Panc1 (cell line): ENCODE measurements at regions not wholly inside any gene's neighbourhood (a gene's known extent, or its start where the extent isn't known, plus 50 kb on each side); places are given as distances from the start of the nearest gene placed in this dataset.

ENCODE experiments used
- POLR2AphosphoS5 ChIP-seq: IDR thresholded peaks from 2 replicates; pipeline ENCODE4 v1.6.1; 2012; ENCODE audit warnings: mild to moderate bottlenecking, low read depth, low read length, moderate library complexity
- SIN3A ChIP-seq: IDR thresholded peaks from 2 replicates; pipeline ENCODE4 v1.6.1; 2012; ENCODE audit warnings: low read depth, mild to moderate bottlenecking, low read length, moderate library complexity, borderline replicate concordance; ENCODE audit not compliant: insufficient read depth
- TCF7L2 ChIP-seq: IDR thresholded peaks from 2 replicates; pipeline ENCODE4 v1.6.1; 2011; ENCODE audit warnings: mild to moderate bottlenecking, low read depth, low read length, inconsistent platforms
- TF ChIP-seq, protein P1 (sequence below): fragments of 450-650 bp; IDR thresholded peaks from 2 replicates; pipeline ENCODE4 v1.5.1; 2017; ENCODE audit warnings: mild to moderate bottlenecking
- TF ChIP-seq, protein P2 (sequence below), 2 experiments: IDR thresholded peaks; 2 replicates each; pipeline ENCODE4 v1.6.1; 2011 to 2012; ENCODE audit warnings: low read depth in 2 of 2, control low read depth in 1 of 2, low read length in 1 of 2, mild to moderate bottlenecking in 1 of 2, moderate library complexity in 1 of 2; ENCODE audit not compliant: insufficient read depth in 1 of 2

DNA sequence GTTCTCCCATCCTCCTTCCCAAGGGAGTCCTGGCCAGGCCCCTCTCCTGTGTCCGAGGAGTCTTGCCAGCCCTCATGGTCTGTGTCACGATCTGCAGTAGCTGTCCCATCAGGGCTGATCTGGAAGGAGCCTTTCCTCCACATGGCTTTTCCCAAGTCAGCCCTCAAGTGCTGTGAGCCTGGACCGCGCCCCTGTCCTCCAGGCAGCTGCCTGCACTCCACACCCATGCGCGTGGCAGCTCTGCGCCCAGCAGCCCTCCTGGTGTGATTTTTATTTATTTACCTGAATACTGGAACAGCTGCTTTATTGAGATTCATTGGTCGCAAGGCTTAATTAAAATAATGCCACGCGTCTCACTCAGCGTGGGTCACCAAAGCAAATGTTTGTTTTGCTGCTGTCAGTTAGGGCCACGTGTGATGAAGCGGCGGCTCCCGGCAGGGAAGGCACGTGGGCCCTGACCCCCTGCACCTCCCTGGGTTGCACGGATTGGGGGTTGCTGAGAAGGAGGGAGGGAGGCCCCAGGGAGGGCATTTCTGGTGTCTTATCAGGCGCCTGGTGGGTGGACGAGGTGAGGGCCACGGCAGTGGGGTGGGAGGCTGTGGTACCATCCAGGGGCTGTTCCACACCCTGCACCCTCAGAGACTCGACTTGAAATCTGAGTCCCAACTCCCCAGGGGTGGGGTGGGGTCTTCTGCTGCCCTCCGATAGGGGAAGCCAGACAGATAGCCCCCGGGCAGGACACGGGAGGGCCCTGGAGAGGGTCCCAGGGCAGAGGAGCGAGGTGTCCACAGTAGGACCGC is 206.3 kb upstream of the C14orf180 start:
- TF ChIP-seq, protein P1, sequence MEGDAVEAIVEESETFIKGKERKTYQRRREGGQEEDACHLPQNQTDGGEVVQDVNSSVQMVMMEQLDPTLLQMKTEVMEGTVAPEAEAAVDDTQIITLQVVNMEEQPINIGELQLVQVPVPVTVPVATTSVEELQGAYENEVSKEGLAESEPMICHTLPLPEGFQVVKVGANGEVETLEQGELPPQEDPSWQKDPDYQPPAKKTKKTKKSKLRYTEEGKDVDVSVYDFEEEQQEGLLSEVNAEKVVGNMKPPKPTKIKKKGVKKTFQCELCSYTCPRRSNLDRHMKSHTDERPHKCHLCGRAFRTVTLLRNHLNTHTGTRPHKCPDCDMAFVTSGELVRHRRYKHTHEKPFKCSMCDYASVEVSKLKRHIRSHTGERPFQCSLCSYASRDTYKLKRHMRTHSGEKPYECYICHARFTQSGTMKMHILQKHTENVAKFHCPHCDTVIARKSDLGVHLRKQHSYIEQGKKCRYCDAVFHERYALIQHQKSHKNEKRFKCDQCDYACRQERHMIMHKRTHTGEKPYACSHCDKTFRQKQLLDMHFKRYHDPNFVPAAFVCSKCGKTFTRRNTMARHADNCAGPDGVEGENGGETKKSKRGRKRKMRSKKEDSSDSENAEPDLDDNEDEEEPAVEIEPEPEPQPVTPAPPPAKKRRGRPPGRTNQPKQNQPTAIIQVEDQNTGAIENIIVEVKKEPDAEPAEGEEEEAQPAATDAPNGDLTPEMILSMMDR: no peak
- TF ChIP-seq TCF7L2 (no peak), POLR2AphosphoS5 (no peak), SIN3A (no peak)
- TF ChIP-seq, protein P2, sequence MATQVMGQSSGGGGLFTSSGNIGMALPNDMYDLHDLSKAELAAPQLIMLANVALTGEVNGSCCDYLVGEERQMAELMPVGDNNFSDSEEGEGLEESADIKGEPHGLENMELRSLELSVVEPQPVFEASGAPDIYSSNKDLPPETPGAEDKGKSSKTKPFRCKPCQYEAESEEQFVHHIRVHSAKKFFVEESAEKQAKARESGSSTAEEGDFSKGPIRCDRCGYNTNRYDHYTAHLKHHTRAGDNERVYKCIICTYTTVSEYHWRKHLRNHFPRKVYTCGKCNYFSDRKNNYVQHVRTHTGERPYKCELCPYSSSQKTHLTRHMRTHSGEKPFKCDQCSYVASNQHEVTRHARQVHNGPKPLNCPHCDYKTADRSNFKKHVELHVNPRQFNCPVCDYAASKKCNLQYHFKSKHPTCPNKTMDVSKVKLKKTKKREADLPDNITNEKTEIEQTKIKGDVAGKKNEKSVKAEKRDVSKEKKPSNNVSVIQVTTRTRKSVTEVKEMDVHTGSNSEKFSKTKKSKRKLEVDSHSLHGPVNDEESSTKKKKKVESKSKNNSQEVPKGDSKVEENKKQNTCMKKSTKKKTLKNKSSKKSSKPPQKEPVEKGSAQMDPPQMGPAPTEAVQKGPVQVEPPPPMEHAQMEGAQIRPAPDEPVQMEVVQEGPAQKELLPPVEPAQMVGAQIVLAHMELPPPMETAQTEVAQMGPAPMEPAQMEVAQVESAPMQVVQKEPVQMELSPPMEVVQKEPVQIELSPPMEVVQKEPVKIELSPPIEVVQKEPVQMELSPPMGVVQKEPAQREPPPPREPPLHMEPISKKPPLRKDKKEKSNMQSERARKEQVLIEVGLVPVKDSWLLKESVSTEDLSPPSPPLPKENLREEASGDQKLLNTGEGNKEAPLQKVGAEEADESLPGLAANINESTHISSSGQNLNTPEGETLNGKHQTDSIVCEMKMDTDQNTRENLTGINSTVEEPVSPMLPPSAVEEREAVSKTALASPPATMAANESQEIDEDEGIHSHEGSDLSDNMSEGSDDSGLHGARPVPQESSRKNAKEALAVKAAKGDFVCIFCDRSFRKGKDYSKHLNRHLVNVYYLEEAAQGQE (IDR thresholded peaks at IDR 0.05; ENCODE audit: insufficient read depth in 1 of 2, low read depth in 2 of 2, low read length in 1 of 2): no peak
